Activated CD4-positive, alpha-beta T cell treated with anti-CD3 and anti-CD28 coated beads, Interleukin-2, amount 10 ng/mL, durations not matched to agents 24 days and 14 days (primary cell): ENCODE measurements at regions not wholly inside any gene's neighbourhood (a gene's known extent, or its start where the extent isn't known, plus 50 kb on each side); places are given as distances from the start of the nearest gene placed in this dataset.

Experiments
- DNase-seq: peaks from one replicate; pipeline ENCODE4 v3.0.0; 2022
- H3K27ac Mint-ChIP-seq: one replicate; pipeline ENCODE4 v1.8.0; 2022; ENCODE audit warnings: mild to moderate bottlenecking, mixed read lengths
- H3K27me3 Mint-ChIP-seq: one replicate; pipeline ENCODE4 v1.8.0; 2022; ENCODE audit warnings: mixed read lengths
- H3K36me3 Mint-ChIP-seq: one replicate; pipeline ENCODE4 v1.8.0; 2022; ENCODE audit warnings: low read depth, mild to moderate bottlenecking, mixed read lengths
- H3K4me1 Mint-ChIP-seq: one replicate; pipeline ENCODE4 v1.8.0; 2021; ENCODE audit warnings: mixed read lengths
- H3K4me3 Mint-ChIP-seq: one replicate; pipeline ENCODE4 v1.8.0; 2022; ENCODE audit warnings: mild to moderate bottlenecking, moderate library complexity, mixed read lengths
- H3K9me3 Mint-ChIP-seq: one replicate; pipeline ENCODE4 v1.8.0; 2021; ENCODE audit warnings: mixed read lengths
- intact Hi-C: fragments of 100-400 bp; cut with micrococcal nuclease; formaldehyde crosslinking; loops from one replicate; pipeline ENCODE4 v1.15.1; 2023

- no peaks in the 10 kb centered on the region for H3K36me3 Mint-ChIP-seq
- no peaks in the 10 kb centered on the region for H3K27me3 Mint-ChIP-seq
- intact Hi-C loops, result no loop called here
- H3K4me1 Mint-ChIP-seq, result no peaks in the 10 kb centered on the region
- no peak overlapping the region for H3K4me3 Mint-ChIP-seq
- no peak for DNase-seq
- no peak overlapping the region for H3K27ac Mint-ChIP-seq
- no peaks in the 10 kb centered on the region for H3K9me3 Mint-ChIP-seq
Observed at GRCh38 chr5:136529081-136529480, 163.7 kb upstream of the TRPC7 start.

- no peak overlapping the region for H3K4me3 Mint-ChIP-seq
- H3K36me3 Mint-ChIP-seq, result no peaks in the 10 kb centered on the region
- DNase-seq, result no peak
- no peaks in the 10 kb centered on the region for H3K4me1 Mint-ChIP-seq
- no peaks in the 10 kb centered on the region for H3K27me3 Mint-ChIP-seq
- no peak overlapping the region for H3K27ac Mint-ChIP-seq
- intact Hi-C loops, result no loop called here
- no peaks in the 10 kb centered on the region for H3K9me3 Mint-ChIP-seq
Observed at GRCh38 chr5:136528481-136529030, 163.2 kb upstream of the TRPC7 start.

- no peak overlapping the region for H3K27ac Mint-ChIP-seq
- no peak for DNase-seq
- H3K4me1 Mint-ChIP-seq, result no peaks in the 10 kb centered on the region
- no peaks in the 10 kb centered on the region for H3K27me3 Mint-ChIP-seq
- no peaks in the 10 kb centered on the region for H3K9me3 Mint-ChIP-seq
- no peaks in the 10 kb centered on the region for H3K36me3 Mint-ChIP-seq
- H3K4me3 Mint-ChIP-seq, result no peak overlapping the region
- intact Hi-C loops, result no loop called here
Observed at GRCh38 chr5:136527311-136527710, 162.0 kb upstream of the TRPC7 start.

- H3K27me3 Mint-ChIP-seq, result no peaks in the 10 kb centered on the region
- H3K4me3 Mint-ChIP-seq, result no peak overlapping the region
- DNase-seq, result no peak
- H3K9me3 Mint-ChIP-seq, result no peaks in the 10 kb centered on the region
- no peaks in the 10 kb centered on the region for H3K4me1 Mint-ChIP-seq
- intact Hi-C loops, result no loop called here
- no peak overlapping the region for H3K27ac Mint-ChIP-seq
- H3K36me3 Mint-ChIP-seq, result no peaks in the 10 kb centered on the region
Observed at GRCh38 chr5:136526791-136527190, 161.4 kb upstream of the TRPC7 start.

GRCh38 chr5:136526021-136526420 is 160.7 kb upstream of the TRPC7 start:
- no peaks in the 10 kb centered on the region for H3K9me3 Mint-ChIP-seq
- no peak overlapping the region for H3K4me3 Mint-ChIP-seq
- no peak for DNase-seq
- no peaks in the 10 kb centered on the region for H3K36me3 Mint-ChIP-seq
- no peak overlapping the region for H3K27ac Mint-ChIP-seq
- intact Hi-C loops, result no loop called here
- H3K4me1 Mint-ChIP-seq, result no peaks in the 10 kb centered on the region
- H3K27me3 Mint-ChIP-seq, result no peaks in the 10 kb centered on the region

- Mint-ChIP-seq H3K27ac (no peak overlapping the region), H3K36me3 (no peaks in the 10 kb centered on the region), H3K4me1 (no peaks in the 10 kb centered on the region), H3K4me3 (no peak overlapping the region), H3K9me3 (no peaks in the 10 kb centered on the region), H3K27me3 (no peaks in the 10 kb centered on the region)
- intact Hi-C loops, result no loop called here
- DNase-seq, result no peak
Observed at GRCh38 chr5:136525597-136525996, 160.3 kb upstream of the TRPC7 start.

GRCh38 chr5:136522217-136522956 is 157.0 kb upstream of the TRPC7 start:
- H3K27ac Mint-ChIP-seq, result no peak overlapping the region

GRCh38 chr5:136521696-136522095 is 156.4 kb upstream of the TRPC7 start:
- Mint-ChIP-seq H3K36me3 (no peaks in the 10 kb centered on the region), H3K27ac (no peak overlapping the region), H3K4me1 (no peaks in the 10 kb centered on the region), H3K4me3 (no peak overlapping the region), H3K9me3 (no peaks in the 10 kb centered on the region), H3K27me3 (no peaks in the 10 kb centered on the region)
- DNase-seq, result no peak
- intact Hi-C loops, result no loop called here

More at GRCh38 chr5:136522217-136522956, 157.0 kb upstream of the TRPC7 start:
- Mint-ChIP-seq H3K36me3 (no peaks in the 10 kb centered on the region), H3K4me3 (no peak overlapping the region), H3K27me3 (no peaks in the 10 kb centered on the region), H3K9me3 (no peaks in the 10 kb centered on the region), H3K4me1 (no peaks in the 10 kb centered on the region)
- intact Hi-C loops, result no loop called here
- no peak for DNase-seq

GRCh38 chr5:136518814-136519213 is 153.5 kb upstream of the TRPC7 start:
- H3K9me3 Mint-ChIP-seq, result no peaks in the 10 kb centered on the region
- H3K27ac Mint-ChIP-seq, result no peak overlapping the region
- no peak overlapping the region for H3K4me3 Mint-ChIP-seq
- DNase-seq, result no peak
- H3K27me3 Mint-ChIP-seq, result no peaks in the 10 kb centered on the region
- H3K4me1 Mint-ChIP-seq, result no peaks in the 10 kb centered on the region
- no peaks in the 10 kb centered on the region for H3K36me3 Mint-ChIP-seq
- intact Hi-C loops, result no loop called here

- Mint-ChIP-seq H3K27ac (no peak overlapping the region), H3K36me3 (no peaks in the 10 kb centered on the region), H3K9me3 (no peaks in the 10 kb centered on the region), H3K4me3 (no peak overlapping the region), H3K27me3 (no peaks in the 10 kb centered on the region), H3K4me1 (no peaks in the 10 kb centered on the region)
- no peak for DNase-seq
- intact Hi-C loops, result no loop called here
Observed at GRCh38 chr5:136518174-136518573, 152.8 kb upstream of the TRPC7 start.

- H3K36me3 Mint-ChIP-seq, result no peaks in the 10 kb centered on the region
- no peak overlapping the region for H3K27ac Mint-ChIP-seq
- intact Hi-C loops, result no loop called here
- no peak overlapping the region for H3K4me3 Mint-ChIP-seq
- no peaks in the 10 kb centered on the region for H3K27me3 Mint-ChIP-seq
- H3K9me3 Mint-ChIP-seq, result no peaks in the 10 kb centered on the region
- no peak for DNase-seq
- H3K4me1 Mint-ChIP-seq, result no peaks in the 10 kb centered on the region
Observed at GRCh38 chr5:136517755-136518154, 152.4 kb upstream of the TRPC7 start.

GRCh38 chr5:136516637-136517036 is 151.3 kb upstream of the TRPC7 start:
- H3K4me1 Mint-ChIP-seq, result no peaks in the 10 kb centered on the region
- no peak overlapping the region for H3K27ac Mint-ChIP-seq
- no peak for DNase-seq
- H3K36me3 Mint-ChIP-seq, result no peaks in the 10 kb centered on the region
- intact Hi-C loops, result no loop called here
- H3K27me3 Mint-ChIP-seq, result no peaks in the 10 kb centered on the region
- no peak overlapping the region for H3K4me3 Mint-ChIP-seq
- H3K9me3 Mint-ChIP-seq, result no peaks in the 10 kb centered on the region

GRCh38 chr5:136513430-136513829 is 148.1 kb upstream of the TRPC7 start:
- Mint-ChIP-seq H3K4me1 (no peaks in the 10 kb centered on the region), H3K36me3 (no peaks in the 10 kb centered on the region), H3K27ac (no peak overlapping the region), H3K4me3 (no peak overlapping the region), H3K9me3 (no peaks in the 10 kb centered on the region), H3K27me3 (no peaks in the 10 kb centered on the region)
- intact Hi-C loops, result no loop called here
- no peak for DNase-seq

- Mint-ChIP-seq H3K4me1 (no peaks in the 10 kb centered on the region), H3K4me3 (no peak overlapping the region), H3K9me3 (no peaks in the 10 kb centered on the region), H3K27me3 (no peaks in the 10 kb centered on the region), H3K27ac (no peak overlapping the region), H3K36me3 (no peaks in the 10 kb centered on the region)
- no peak for DNase-seq
- intact Hi-C loops, result no loop called here
Observed at GRCh38 chr5:136511046-136511445, 145.7 kb upstream of the TRPC7 start.

GRCh38 chr5:136510481-136510880 is 145.1 kb upstream of the TRPC7 start:
- Mint-ChIP-seq H3K27ac (no peak overlapping the region), H3K9me3 (no peaks in the 10 kb centered on the region), H3K4me1 (no peaks in the 10 kb centered on the region), H3K4me3 (no peak overlapping the region), H3K36me3 (no peaks in the 10 kb centered on the region), H3K27me3 (no peaks in the 10 kb centered on the region)
- no peak for DNase-seq
- intact Hi-C loops, result no loop called here
